Neuronal stem cell (in vitro differentiated cells): ENCODE measurements at regions not wholly inside any gene's neighbourhood (a gene's known extent, or its start where the extent isn't known, plus 50 kb on each side); places are given as distances from the start of the nearest gene placed in this dataset.

Experiments
- DNase-seq: peaks from one replicate; pipeline ENCODE4 v3.0.0-alpha.2; 2013; ENCODE audit warnings: low spot score
- H2AFZ ChIP-seq: one replicate; pipeline ENCODE4 v1.6.1; 2013; ENCODE audit warnings: mild to moderate bottlenecking, low read length, inconsistent platforms
- H2AK5ac ChIP-seq: 2 replicates; pipeline ENCODE4 v1.6.1; 2013; ENCODE audit warnings: low read depth, mild to moderate bottlenecking, inconsistent platforms, low read length, moderate library complexity, mixed read lengths
- H2BK120ac ChIP-seq: 2 replicates; pipeline ENCODE4 v1.6.1; 2013; ENCODE audit warnings: low read depth, mild to moderate bottlenecking, inconsistent platforms, low read length, moderate library complexity, mixed read lengths
- H2BK12ac ChIP-seq: one replicate; pipeline ENCODE4 v1.6.1; 2013; ENCODE audit warnings: low read length, inconsistent platforms
- H2BK15ac ChIP-seq: 2 replicates; pipeline ENCODE4 v1.6.1; 2013; ENCODE audit warnings: mild to moderate bottlenecking, low read length, inconsistent platforms, mixed read lengths
- H2BK5ac ChIP-seq: one replicate; pipeline ENCODE4 v1.6.1; 2013; ENCODE audit warnings: inconsistent platforms, mild to moderate bottlenecking, low read length, moderate library complexity
- H3K14ac ChIP-seq: one replicate; pipeline ENCODE4 v1.6.1; 2013; ENCODE audit warnings: low read length, inconsistent platforms
- H3K18ac ChIP-seq: 2 replicates; pipeline ENCODE4 v1.6.1; 2013; ENCODE audit warnings: low read length, inconsistent platforms
- H3K23ac ChIP-seq: 2 replicates; pipeline ENCODE4 v1.6.1; 2013; ENCODE audit warnings: low read depth, mild to moderate bottlenecking, mixed read lengths, low read length, inconsistent platforms; ENCODE audit not compliant: poor library complexity
- H3K27ac ChIP-seq: replicated peaks from 3 replicates; pipeline ENCODE4 v1.5.1; 2013; ENCODE audit warnings: low read length, inconsistent platforms
- H3K27me3 ChIP-seq, 3 experiments: 2 replicates each; pipeline ENCODE4 v1.6.1; 2013; ENCODE audit warnings: low read length in 3 of 3, mild to moderate bottlenecking in 2 of 3, inconsistent platforms in 1 of 3, low read depth in 1 of 3, mixed read lengths in 1 of 3, moderate library complexity in 1 of 3; ENCODE audit not compliant: control insufficient read depth in 3 of 3, insufficient read depth in 3 of 3
- H3K36me3 ChIP-seq, 2 donors: replicated peaks in 1 of 2; 2 replicates each; pipeline ENCODE4 v1.6.1; 2013; ENCODE audit warnings: low read length in 2 of 2; ENCODE audit not compliant: control insufficient read depth in 2 of 2, insufficient read depth in 2 of 2
- H3K4ac ChIP-seq: 2 replicates; pipeline ENCODE4 v1.6.1; 2013; ENCODE audit warnings: inconsistent platforms, mild to moderate bottlenecking, low read length, moderate library complexity
- H3K4me1 ChIP-seq, 2 donors: 1 replicate in 1 of 2; 2 replicates in 1 of 2; pipeline ENCODE4 v1.6.1; 2013; ENCODE audit warnings: low read length in 2 of 2, low read depth in 1 of 2; ENCODE audit not compliant: control insufficient read depth in 2 of 2, insufficient read depth in 1 of 2
- H3K4me2 ChIP-seq: one replicate; pipeline ENCODE4 v1.6.1; 2013; ENCODE audit warnings: mild to moderate bottlenecking, low read length, inconsistent platforms; ENCODE audit not compliant: insufficient read depth, poor library complexity, severe bottlenecking
- H3K4me3 ChIP-seq, 2 donors: 2 replicates each; pipeline ENCODE4 v1.5.1; 2013; ENCODE audit warnings: low read length in 2 of 2, mild to moderate bottlenecking in 2 of 2, inconsistent platforms in 1 of 2, moderate library complexity in 1 of 2
- H3K79me1 ChIP-seq: one replicate; pipeline ENCODE4 v1.6.1; 2013; ENCODE audit warnings: low read depth, mild to moderate bottlenecking, inconsistent platforms, low read length, moderate library complexity
- H3K9ac ChIP-seq: one replicate; pipeline ENCODE4 v1.6.1; 2013; ENCODE audit warnings: mild to moderate bottlenecking, low read depth, low read length, inconsistent platforms; ENCODE audit not compliant: poor library complexity
- H3K9me3 ChIP-seq, 2 donors: replicated peaks in 1 of 2; 2 replicates each; pipeline versions ENCODE3 to v1.6.1; 2013; ENCODE audit warnings: low read length in 2 of 2, mild to moderate bottlenecking in 2 of 2, inconsistent platforms in 1 of 2, low read depth in 1 of 2, mixed read lengths in 1 of 2, moderate library complexity in 1 of 2; ENCODE audit not compliant: control insufficient read depth in 2 of 2, insufficient read depth in 1 of 2
- H4K8ac ChIP-seq: one replicate; pipeline ENCODE4 v1.6.1; 2013; ENCODE audit warnings: low read depth, mild to moderate bottlenecking, inconsistent platforms, low read length, moderate library complexity
- H4K91ac ChIP-seq: one replicate; pipeline ENCODE4 v1.6.1; 2013; ENCODE audit warnings: low read length, low read depth, mild to moderate bottlenecking, inconsistent platforms; ENCODE audit not compliant: poor library complexity
- WGBS, 2 donors: extraction: QIAGEN DNeasy Blood & Tissue Kit; methylation state at CpG; one replicate each; pipeline ENCODE4 v1.1.7; 2013; ENCODE audit warnings: missing lambda C conversion rate in 2 of 2, mixed read lengths in 1 of 2; ENCODE audit not compliant: insufficient read length in 2 of 2, insufficient replicate concordance in 1 of 2; ENCODE audit errors: extremely low coverage in 2 of 2; 5-methylcytosine and 5-hydroxymethylcytosine counted together

DNA sequence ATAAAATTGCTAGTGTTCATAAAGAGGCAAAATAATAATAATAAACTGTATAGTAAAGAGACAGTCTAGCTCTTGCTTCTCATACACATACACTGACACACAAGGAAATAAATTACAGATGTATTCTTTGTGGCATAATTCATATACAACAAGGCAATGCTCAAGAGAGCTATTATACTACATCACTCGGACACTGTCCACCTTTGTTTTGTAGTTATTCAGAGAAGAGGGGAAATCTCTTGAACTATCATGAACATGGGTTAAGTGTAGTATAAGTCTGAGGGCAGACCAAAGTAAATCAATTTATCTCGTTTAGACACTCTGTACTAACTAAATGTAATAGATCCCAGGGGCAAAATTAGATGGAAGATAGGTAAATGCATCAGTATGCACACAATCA lies 72.7 kb upstream of the PHIP start:
- H3K4me1 ChIP-seq, result peaks cover 6 to 7% of the 10 kb centered on the region in 2 donors
- no peak overlapping the region for H3K23ac ChIP-seq
- H2AFZ ChIP-seq, result no peak overlapping the region
- no peak overlapping the region for H3K4ac ChIP-seq
- no peaks in the 10 kb centered on the region for H3K36me3 ChIP-seq
- no peaks in the 10 kb centered on the region for H3K27me3 ChIP-seq
- H3K9ac ChIP-seq, result no peak overlapping the region
- no CpG with 5 or more reads among the region's 2 CpGs for WGBS, 2 donors
- H3K9me3 ChIP-seq, result no peaks in the 10 kb centered on the region
- no peak overlapping the region for H4K8ac ChIP-seq
- H3K14ac ChIP-seq, result no peak overlapping the region
- no peak overlapping the region for H3K27ac ChIP-seq
- H2AK5ac ChIP-seq, result no peak overlapping the region
- no peak overlapping the region for H2BK12ac ChIP-seq
- no peaks in the 10 kb centered on the region for H3K79me1 ChIP-seq
- no peak overlapping the region for H2BK120ac ChIP-seq
- H4K91ac ChIP-seq, result no peak overlapping the region
- no peak overlapping the region for H2BK15ac ChIP-seq
- H2BK5ac ChIP-seq, result no peak overlapping the region
- DNase-seq, result no peak
- no peak overlapping the region for H3K18ac ChIP-seq
- no peak overlapping the region for H3K4me3 ChIP-seq
- H3K4me2 ChIP-seq, result no peak overlapping the region

- Histone ChIP-seq H2BK15ac (no peak overlapping the region), H3K79me1 (no peaks in the 10 kb centered on the region), H2BK5ac (no peak overlapping the region), H3K4me3 (no peak overlapping the region), H3K36me3 (no peaks in the 10 kb centered on the region), H3K4me2 (no peak overlapping the region), H3K27me3 (no peaks in the 10 kb centered on the region), H2AK5ac (no peak overlapping the region), H2BK120ac (no peak overlapping the region), H2BK12ac (no peak overlapping the region), H4K91ac (no peak overlapping the region), H3K4me1 (peaks cover 6 to 7% of the 10 kb centered on the region in 2 donors), H3K9me3 (no peaks in the 10 kb centered on the region), H3K27ac (no peak overlapping the region), H4K8ac (no peak overlapping the region), H3K9ac (no peak overlapping the region), H3K18ac (no peak overlapping the region), H3K23ac (no peak overlapping the region), H2AFZ (no peak overlapping the region), H3K14ac (no peak overlapping the region), H3K4ac (no peak overlapping the region)
- DNase-seq, result no peak
- WGBS, 2 donors, result no CpG with 5 or more reads among the region's 2 CpGs
Measured at GRCh38 chr6:79149884-79150283, 71.8 kb upstream of the PHIP start.

- H4K8ac ChIP-seq, result no peak overlapping the region
- no peak overlapping the region for H2BK5ac ChIP-seq
- H3K27me3 ChIP-seq, result no peaks in the 10 kb centered on the region
- no peak overlapping the region for H3K23ac ChIP-seq
- no peaks in the 10 kb centered on the region for H3K79me1 ChIP-seq
- no peak overlapping the region for H4K91ac ChIP-seq
- no peak overlapping the region for H3K9ac ChIP-seq
- H3K4me3 ChIP-seq, result no peak overlapping the region
- DNase-seq, result no peak
- no peak overlapping the region for H3K4ac ChIP-seq
- no peak overlapping the region for H3K27ac ChIP-seq
- H3K36me3 ChIP-seq, result no peaks in the 10 kb centered on the region
- H2BK15ac ChIP-seq, result no peak overlapping the region
- no peaks in the 10 kb centered on the region for H3K9me3 ChIP-seq
- no peak overlapping the region for H2AK5ac ChIP-seq
- no peak overlapping the region for H3K4me2 ChIP-seq
- WGBS, 2 donors, result no CpG with 5 or more reads among the region's 1 CpG
- H2AFZ ChIP-seq, result no peak overlapping the region
- H3K18ac ChIP-seq, result no peak overlapping the region
- H3K4me1 ChIP-seq, result no peaks in the 10 kb centered on the region
- H2BK12ac ChIP-seq, result no peak overlapping the region
- H2BK120ac ChIP-seq, result no peak overlapping the region
- H3K14ac ChIP-seq, result no peak overlapping the region
Measured at GRCh38 chr6:79146421-79146820, 68.4 kb upstream of the PHIP start.

- Histone ChIP-seq H2AFZ (no peak overlapping the region), H3K4me3 (no peak overlapping the region), H3K14ac (no peak overlapping the region), H3K36me3 (no peaks in the 10 kb centered on the region), H2AK5ac (no peak overlapping the region), H4K8ac (no peak overlapping the region), H3K27ac (no peak overlapping the region), H3K27me3 (no peaks in the 10 kb centered on the region), H3K23ac (no peak overlapping the region), H4K91ac (no peak overlapping the region), H3K9ac (no peak overlapping the region), H3K4me2 (no peak overlapping the region), H3K18ac (no peak overlapping the region), H3K4me1 (no peaks in the 10 kb centered on the region), H3K79me1 (no peaks in the 10 kb centered on the region), H2BK15ac (no peak overlapping the region), H3K4ac (no peak overlapping the region), H3K9me3 (no peaks in the 10 kb centered on the region), H2BK12ac (no peak overlapping the region), H2BK5ac (no peak overlapping the region), H2BK120ac (no peak overlapping the region)
- DNase-seq, result no peak
Measured at GRCh38 chr6:79145301-79145700, 67.2 kb upstream of the PHIP start.
